OCI-LY7 (cell line): ENCODE measurements at regions not wholly inside any gene's neighbourhood (a gene's known extent, or its start where the extent isn't known, plus 50 kb on each side); places are given as distances from the start of the nearest gene placed in this dataset.

Experiments used
- BruUV-seq: library from RNA; stranded (reverse); fragments of 400-500 nt; replicated peaks from 2 replicates; lab custom pipeline; 2021; lab: Mats Ljungman, UMichigan
- CTCF ChIA-PET: fragments of 300-600 bp; sonication (Branson Sonifier 250); formaldehyde crosslinking; loops from one replicate; lab custom pipeline; 2022; ENCODE audit warnings: antibody characterized with exemption; ENCODE audit not compliant: unreplicated experiment; lab: Charles Lee
- POLR2A ChIA-PET: fragments of 300-600 bp; sonication (Branson Sonifier 250); formaldehyde crosslinking; loops from one replicate; lab custom pipeline; 2022; ENCODE audit warnings: antibody characterized with exemption; lab: Charles Lee
- DNase-seq: peaks from one replicate; pipeline ENCODE4 v3.0.0-alpha.2; 2015; ENCODE audit warnings: low spot score
- H2AFZ ChIP-seq: fragments of 200-600 bp; sonication (generic), shearing (Covaris generic); 2 replicates; pipeline ENCODE4 v1.6.1; 2014; ENCODE audit warnings: mild to moderate bottlenecking, antibody characterized with exemption, low read length, moderate library complexity
- H3K27ac ChIP-seq: fragments of 200-600 bp; sonication (generic); 2 replicates; pipeline ENCODE4 v1.5.1; 2014; ENCODE audit warnings: mixed run types, low read depth, mild to moderate bottlenecking, moderate library complexity, low read length, inconsistent platforms; ENCODE audit not compliant: poor library complexity, severe bottlenecking
- H3K36me3 ChIP-seq: fragments of 200-600 bp; sonication (generic); 2 replicates; pipeline ENCODE4 v1.6.1; 2014; ENCODE audit warnings: mild to moderate bottlenecking, antibody characterized with exemption, low read length, moderate library complexity, mixed read lengths; ENCODE audit not compliant: insufficient read depth
- H3K4me1 ChIP-seq: fragments of 200-600 bp; sonication (generic); 2 replicates; pipeline ENCODE4 v1.5.1; 2014; ENCODE audit warnings: mild to moderate bottlenecking, low read length; ENCODE audit not compliant: insufficient read depth, poor library complexity, severe bottlenecking
- H3K4me2 ChIP-seq: fragments of 200-600 bp; sonication (generic); 2 replicates; pipeline ENCODE4 v1.6.1; 2014; ENCODE audit warnings: mild to moderate bottlenecking, low read length
- H3K4me3 ChIP-seq: fragments of 200-600 bp; sonication (generic); 2 replicates; pipeline ENCODE4 v1.5.1; 2014; ENCODE audit warnings: mild to moderate bottlenecking, low read depth, low read length; ENCODE audit not compliant: poor library complexity, severe bottlenecking
- H3K79me2 ChIP-seq: fragments of 200-600 bp; sonication (generic); 2 replicates; pipeline ENCODE4 v1.6.1; 2016; ENCODE audit warnings: low read depth, mild to moderate bottlenecking, low read length, moderate library complexity, mixed read lengths; ENCODE audit not compliant: insufficient read depth
- H3K9me2 ChIP-seq: fragments of 200-600 bp; sonication (generic); 2 replicates; pipeline ENCODE4 v1.6.1; 2016; ENCODE audit warnings: mild to moderate bottlenecking, low read length, mixed read lengths; ENCODE audit not compliant: insufficient read depth
- H3K9me3 ChIP-seq: fragments of 200-600 bp; sonication (generic); 2 replicates; pipeline ENCODE4 v1.6.1; 2014; ENCODE audit warnings: mild to moderate bottlenecking, mixed run types, low read length, mixed read lengths
- H4K20me1 ChIP-seq: fragments of 200-600 bp; sonication (generic); 2 replicates; pipeline ENCODE4 v1.6.1; 2014; ENCODE audit warnings: mild to moderate bottlenecking, antibody characterized with exemption, low read length, moderate library complexity, mixed read lengths; ENCODE audit not compliant: insufficient read depth
- CTCF ChIP-seq: fragments of 200-600 bp; sonication (generic); conservative IDR thresholded peaks from 2 replicates; pipeline ENCODE4 v1.5.1; 2014; ENCODE audit warnings: mild to moderate bottlenecking, antibody characterized with exemption, low read length, moderate library complexity, mixed read lengths
- EZH2phosphoT487 ChIP-seq: fragments of 200-600 bp; sonication (generic); IDR thresholded peaks from 2 replicates; pipeline ENCODE4 v1.6.1; 2018; ENCODE audit warnings: low read depth, borderline replicate concordance, mild to moderate bottlenecking, mixed run types, antibody characterized with exemption, low read length, moderate library complexity, mixed read lengths
- intact Hi-C: fragments of 100-400 bp; cut with micrococcal nuclease; formaldehyde crosslinking; loops from one replicate; pipeline ENCODE4 v1.10.0; 2022; ENCODE audit not compliant: unreplicated experiment

- CTCF ChIA-PET, result no interaction called here
- no TSS peak for BruUV-seq
- Histone ChIP-seq H3K27ac (no peak overlapping the region), H3K9me3 (no peaks in the 10 kb centered on the region), H2AFZ (no peak overlapping the region), H3K36me3 (no peaks in the 10 kb centered on the region), H3K4me1 (no peaks in the 10 kb centered on the region), H3K9me2 (no peaks in the 10 kb centered on the region), H3K79me2 (no peaks in the 10 kb centered on the region), H4K20me1 (no peaks in the 10 kb centered on the region), H3K4me2 (no peak overlapping the region), H3K4me3 (no peak overlapping the region)
- TF ChIP-seq EZH2phosphoT487 (no peak), CTCF (no peak)
- intact Hi-C loops, result no loop called here
- DNase-seq, result no peak
- POLR2A ChIA-PET, result interaction anchor here (0.6 to 0.7 kb wide), 2 partner anchors 109 to 211 kb away, joined by 3 to 5 read pairs; no protein-coding TSS in a partner anchor
These were observed 108.5 kb upstream of the PFN2 start for GRCh38 chr3:150079029-150079739.

- BruUV-seq, result no TSS peak
- CTCF ChIA-PET, result no interaction called here
These were observed 107.0 kb upstream of the PFN2 start for GRCh38 chr3:150077581-150078247.

More at GRCh38 chr3:150077581-150078247, 107.0 kb upstream of the PFN2 start:
- no peak overlapping the region for H2AFZ ChIP-seq
- H3K36me3 ChIP-seq, result no peaks in the 10 kb centered on the region
- H3K9me3 ChIP-seq, result no peaks in the 10 kb centered on the region
- no peak for DNase-seq
- no peaks in the 10 kb centered on the region for H3K4me1 ChIP-seq
- H3K4me3 ChIP-seq, result no peak overlapping the region
- intact Hi-C loops, result no loop called here
- no peak overlapping the region for H3K4me2 ChIP-seq
- POLR2A ChIA-PET, result no interaction called here
- no peak overlapping the region for H3K27ac ChIP-seq
- no peaks in the 10 kb centered on the region for H3K9me2 ChIP-seq
- H3K79me2 ChIP-seq, result no peaks in the 10 kb centered on the region
- H4K20me1 ChIP-seq, result no peaks in the 10 kb centered on the region
- TF ChIP-seq CTCF (no peak), EZH2phosphoT487 (no peak)
